HepG2 (cell line): ENCODE measurements at regions not wholly inside any gene's neighbourhood (a gene's known extent, or its start where the extent isn't known, plus 50 kb on each side); places are given as distances from the start of the nearest gene placed in this dataset.

Source experiments
- ATAC-seq: fragments of 200-7000 bp; cut with Tn5 transposase; 3 replicates; pipeline ENCODE4 v1.9.1; 2020; ENCODE audit warnings: mild to moderate bottlenecking, moderate library complexity
- BruUV-seq: library from RNA; stranded (reverse); fragments of 400-500 nt; replicated peaks from 2 replicates; lab custom pipeline; 2021; lab: Mats Ljungman, UMichigan
- CTCF ChIA-PET: fragments of 300-600 bp; formaldehyde crosslinking; extraction: SDS; loops from one replicate; lab custom pipeline; 2021; ENCODE audit warnings: low total read pairs, inconsistent platforms, low intra/inter-chr PET ratio; lab: Yijun Ruan, JAX
- POLR2A ChIA-PET: fragments of 350-600 bp; sonication (Branson Sonifier 250); formaldehyde crosslinking; loops from one replicate; lab custom pipeline; 2020; ENCODE audit warnings: antibody characterized with exemption, inconsistent platforms; lab: Yijun Ruan, JAX
- DNase-seq: peaks from one replicate; pipeline ENCODE4 v3.0.0-alpha.2; 2015; ENCODE audit warnings: low spot score
- FAIRE-seq: peaks from 3 replicates; lab custom pipeline; 2011; peaks lifted over from hg19 to GRCh38; lab: Jason Lieb, UNC
- H2AFZ ChIP-seq: one replicate; pipeline ENCODE4 v1.6.1; 2011; ENCODE audit warnings: low read length, inconsistent platforms
- H3K27ac ChIP-seq: fragments of 300-600 bp; 3 replicates; pipeline ENCODE4 v1.8.0; 2011; ENCODE audit warnings: mixed run types, mild to moderate bottlenecking, mixed read lengths, low read length, inconsistent platforms; ENCODE audit not compliant: insufficient read depth; ENCODE audit errors: extremely low read length
- H3K27me3 ChIP-seq, 2 experiments: fragments of 200-600 bp in 1 of 2; 2 replicates in 1 of 2; 3 replicates in 1 of 2; pipeline versions ENCODE4 v1.6.0 to v1.8.0; 2011; ENCODE audit warnings: low read length in 2 of 2, mild to moderate bottlenecking in 2 of 2, moderate library complexity in 2 of 2, inconsistent platforms in 1 of 2; ENCODE audit not compliant: insufficient read depth in 2 of 2, control insufficient read depth in 1 of 2
- H3K36me3 ChIP-seq, 2 experiments: fragments of 200-600 bp in 1 of 2; replicated peaks in 1 of 2; 2 replicates in 1 of 2; 3 replicates in 1 of 2; pipeline versions ENCODE4 v1.5.1 to v1.8.0; 2011; ENCODE audit warnings: low read length in 2 of 2, inconsistent platforms in 1 of 2; ENCODE audit not compliant: insufficient read depth in 2 of 2, control insufficient read depth in 1 of 2
- H3K4me1 ChIP-seq: 2 replicates; pipeline ENCODE4 v1.5.1; 2012; ENCODE audit warnings: low read length, inconsistent platforms; ENCODE audit not compliant: insufficient read depth
- H3K4me2 ChIP-seq: 2 replicates; pipeline ENCODE4 v1.6.0; 2011; ENCODE audit warnings: low read depth, low read length, inconsistent platforms
- H3K4me3 ChIP-seq, 3 experiments: fragments of 200-600 bp in 1 of 3; sonication (generic), shearing (Covaris generic) in 1 of 3; replicated peaks in 1 of 3; 2 replicates each; pipeline ENCODE4 v1.5.1; 2011 to 2016; ENCODE audit warnings: low read length in 3 of 3, inconsistent platforms in 2 of 3, low read depth in 2 of 3, mild to moderate bottlenecking in 2 of 3, control low read depth in 1 of 3, mixed read lengths in 1 of 3; ENCODE audit not compliant: insufficient read depth in 1 of 3
- H3K79me2 ChIP-seq: one replicate; pipeline ENCODE4 v1.6.1; 2011; ENCODE audit warnings: low read length, inconsistent platforms; ENCODE audit not compliant: insufficient read depth
- H3K9ac ChIP-seq: 2 replicates; pipeline ENCODE4 v1.6.0; 2011; ENCODE audit warnings: mild to moderate bottlenecking, low read depth, low read length, inconsistent platforms; ENCODE audit not compliant: insufficient read depth
- H3K9me3 ChIP-seq: 2 replicates; pipeline ENCODE4 v1.5.1; 2012; ENCODE audit warnings: mild to moderate bottlenecking, low read length
- H4K20me1 ChIP-seq: 2 replicates; pipeline ENCODE4 v1.6.0; 2011; ENCODE audit warnings: inconsistent platforms, mild to moderate bottlenecking, low read length, moderate library complexity; ENCODE audit not compliant: insufficient read depth
- AHR ChIP-seq: IDR thresholded peaks from 2 replicates; pipeline ENCODE4 v1.6.1; 2018; ENCODE audit warnings: missing genetic modification reagents, missing compliant biosample characterization
- CCDC6 ChIP-seq: sonication (generic); formaldehyde crosslinking; IDR thresholded peaks from 2 replicates; pipeline ENCODE4 v1.8.1; 2022; ENCODE audit warnings: mild to moderate bottlenecking, missing genetic modification reagents, moderate library complexity
- FOXO4 ChIP-seq: sonication (generic); formaldehyde crosslinking; conservative IDR thresholded peaks from 2 replicates; pipeline ENCODE4 v1.8.1; 2023; ENCODE audit warnings: missing genetic modification reagents
- HNRNPLL ChIP-seq: fragments of 200-400 bp; formaldehyde crosslinking; IDR thresholded peaks from 2 replicates; pipeline ENCODE4 v1.6.1; 2017; ENCODE audit warnings: mild to moderate bottlenecking, low read depth, low read length; ENCODE audit not compliant: poor library complexity, severe bottlenecking
- RFX1 ChIP-seq: fragments of 450-650 bp; IDR thresholded peaks from 2 replicates; pipeline ENCODE4 v1.6.1; 2017
- SIX4 ChIP-seq: sonication (generic); formaldehyde crosslinking; IDR thresholded peaks from 2 replicates; pipeline ENCODE4 v1.4.0; 2020; ENCODE audit warnings: missing genetic modification reagents
- ZBTB4 ChIP-seq: sonication (generic); formaldehyde crosslinking; IDR thresholded peaks from 2 replicates; pipeline ENCODE4 v1.4.0; 2020; ENCODE audit warnings: missing genetic modification reagents, mild to moderate bottlenecking, borderline replicate concordance
- ZBTB7B ChIP-seq: sonication (generic); formaldehyde crosslinking; IDR thresholded peaks from 2 replicates; pipeline ENCODE4 v1.4.0; 2020; ENCODE audit warnings: missing genetic modification reagents
- ZFYVE20 ChIP-seq: sonication (generic); formaldehyde crosslinking; IDR thresholded peaks from 2 replicates; pipeline ENCODE4 v1.8.0; 2023; ENCODE audit warnings: low read depth, mild to moderate bottlenecking, moderate library complexity, missing genetic modification reagents, borderline replicate concordance
- ZNF263 ChIP-seq: sonication (generic); formaldehyde crosslinking; IDR thresholded peaks from 2 replicates; pipeline ENCODE4 v1.4.0; 2020; ENCODE audit warnings: missing genetic modification reagents
- ZNF292 ChIP-seq: sonication (generic); formaldehyde crosslinking; IDR thresholded peaks from 2 replicates; pipeline ENCODE4 v1.8.1; 2022; ENCODE audit warnings: mild to moderate bottlenecking, low read depth, missing genetic modification reagents, borderline replicate concordance
- ZSCAN30 ChIP-seq: sonication (generic); formaldehyde crosslinking; IDR thresholded peaks from 2 replicates; pipeline ENCODE4 v1.5.0; 2020; ENCODE audit warnings: mild to moderate bottlenecking, missing genetic modification reagents
- WGBS: methylation state at CpG from one replicate; pipeline ENCODE4 v1.1.6; 2017; ENCODE audit warnings: low lambda C conversion rate; 5-methylcytosine and 5-hydroxymethylcytosine counted together
- in situ Hi-C: cut with HindIII; loops from 2 replicates; pipeline ENCODE4 v1.10.0; 2017; ENCODE audit warnings: low pct_unique_long_range_greater_than_20kb; ENCODE audit not compliant: extremely low pct_ligation_motif_present
- intact Hi-C: fragments of 100-400 bp; cut with micrococcal nuclease; formaldehyde crosslinking; loops from one replicate; pipeline ENCODE4 v1.10.0; 2022; ENCODE audit not compliant: unreplicated experiment

- no peak for FAIRE-seq
- no TSS peak for BruUV-seq
Observed at GRCh38 chr4:31682796-31683195, 962.6 kb downstream of the PCDH7 start.

GRCh38 chr4:31687717-31688342, 967.7 kb downstream of the PCDH7 start:
- Histone ChIP-seq H3K36me3 (no peaks in the 10 kb centered on the region), H3K4me3 (no peak overlapping the region), H4K20me1 (no peaks in the 10 kb centered on the region), H3K27ac (no peak overlapping the region), H3K4me2 (no peak overlapping the region), H3K9ac (no peak overlapping the region), H3K79me2 (no peaks in the 10 kb centered on the region), H3K4me1 (no peaks in the 10 kb centered on the region), H3K9me3 (no peaks in the 10 kb centered on the region), H2AFZ (no peak overlapping the region), H3K27me3 (no peaks in the 10 kb centered on the region)
- ChIA-PET CTCF (no interaction called here), POLR2A (no interaction called here)
- intact Hi-C loops = no loop called here
- TF ChIP-seq ZBTB4 = no peak
- TF ChIP-seq ZSCAN30 (CRISPR knock-in tag) = no peak
- no peak for TF ChIP-seq HNRNPLL
- TF ChIP-seq ZBTB7B = no peak
- TF ChIP-seq RFX1 = no peak
- no peak for TF ChIP-seq ZFYVE20 (CRISPR knock-in tag)
- TF ChIP-seq FOXO4 = no peak
- TF ChIP-seq AHR (CRISPR knock-in tag) = no peak
- no peak for TF ChIP-seq CCDC6 (CRISPR knock-in tag)
- ATAC-seq = no peak
- BruUV-seq = no TSS peak
- in situ Hi-C loops = no loop called here
- 0% methylated on average over 3 of the region's 3 CpGs for WGBS
- no peak for FAIRE-seq
- no peak for DNase-seq

More at GRCh38 chr4:31682796-31683195, 962.6 kb downstream of the PCDH7 start:
- Histone ChIP-seq H3K9ac (no peak overlapping the region), H3K27me3 (no peaks in the 10 kb centered on the region), H3K4me3 (no peak overlapping the region), H3K27ac (no peak overlapping the region), H3K4me1 (no peaks in the 10 kb centered on the region), H4K20me1 (no peaks in the 10 kb centered on the region), H3K36me3 (no peaks in the 10 kb centered on the region), H3K79me2 (no peaks in the 10 kb centered on the region), H2AFZ (no peak overlapping the region), H3K4me2 (no peak overlapping the region), H3K9me3 (no peaks in the 10 kb centered on the region)
- TF ChIP-seq ZNF263 (CRISPR knock-in tag) = no peak
- no peak for TF ChIP-seq ZNF292 (CRISPR knock-in tag)
- no peak for TF ChIP-seq SIX4 (CRISPR knock-in tag)
- intact Hi-C loops (no loop called here), in situ Hi-C loops (no loop called here)
- CTCF ChIA-PET = no interaction called here
- ATAC-seq (no peak), DNase-seq (no peak)
- 67% methylated on average over 3 of the region's 3 CpGs for WGBS
- POLR2A ChIA-PET = no interaction called here
